A549 (cell line): ENCODE measurements at regions not wholly inside any gene's neighbourhood (a gene's known extent, or its start where the extent isn't known, plus 50 kb on each side); places are given as distances from the start of the nearest gene placed in this dataset.

Experiments
- ATAC-seq, 2 experiments: fragments of 200-7000 bp in 1 of 2; fragments of >200 bp in 1 of 2; cut with Nextera tagmentation in 1 of 2; cut with Tn5 transposase in 1 of 2; 3 replicates each; pipeline versions ENCODE4 v1.8.0 to v1.9.1; 2018 to 2020; ENCODE audit warnings: mild to moderate bottlenecking in 1 of 2, moderate library complexity in 1 of 2
- CTCF ChIA-PET: fragments of 300-600 bp; sonication (Branson Sonifier 250); formaldehyde crosslinking; extraction: SDS; loops from one replicate; lab custom pipeline; 2021; ENCODE audit warnings: antibody characterized with exemption, inconsistent platforms; lab: Yijun Ruan, JAX
- POLR2A ChIA-PET: fragments of 350-600 bp; formaldehyde crosslinking; extraction: SDS; loops from one replicate; lab custom pipeline; 2021; ENCODE audit warnings: antibody characterized with exemption, inconsistent platforms; lab: Yijun Ruan, JAX
- DNase-seq, 2 experiments: peaks; one replicate each; pipeline versions ENCODE4 v3.0.0 to v3.0.0-alpha.2; 2011 to 2016; ENCODE audit warnings: low read depth in 1 of 2, low spot score in 1 of 2
- FAIRE-seq: peaks from 2 replicates; lab custom pipeline; 2011; peaks lifted over from hg19 to GRCh38; lab: Jason Lieb, UNC
- H3K27ac ChIP-seq, 2 experiments: fragments of >200 bp; sonication (Bioruptor Twin); formaldehyde crosslinking; 3 replicates each; pipeline ENCODE4 v1.5.1; 2016 to 2017
- H3K4me1 ChIP-seq: fragments of >200 bp; sonication (Bioruptor Twin); formaldehyde crosslinking; 3 replicates; pipeline ENCODE4 v1.6.1; 2016
- H3K4me2 ChIP-seq: fragments of >200 bp; sonication (Bioruptor Twin); formaldehyde crosslinking; 3 replicates; pipeline ENCODE4 v1.6.1; 2016
- H3K4me3 ChIP-seq: fragments of >200 bp; sonication (Bioruptor Twin); formaldehyde crosslinking; 3 replicates; pipeline ENCODE4 v1.5.1; 2016
- H3K9me3 ChIP-seq: fragments of >200 bp; sonication (Bioruptor Twin); formaldehyde crosslinking; 3 replicates; pipeline ENCODE4 v1.6.1; 2016
- ATOH8 ChIP-seq: fragments of 250-450 bp; sonication (Bioruptor Pico); IDR thresholded peaks from 2 replicates; pipeline ENCODE4 v1.5.0; 2020; ENCODE audit warnings: low read depth, mild to moderate bottlenecking, moderate library complexity
- BHLHE40 ChIP-seq: IDR thresholded peaks from 2 replicates; pipeline ENCODE4 v1.6.1; 2012; ENCODE audit warnings: low read depth, low read length, inconsistent platforms
- CBX2 ChIP-seq: fragments of 200-600 bp; sonication (generic); IDR thresholded peaks from 2 replicates; pipeline ENCODE4 v1.6.1; 2016; ENCODE audit warnings: low read depth, mild to moderate bottlenecking, borderline replicate concordance
- CHD2 ChIP-seq: fragments of 150-350 bp; IDR thresholded peaks from 2 replicates; pipeline ENCODE4 v1.6.1; 2014; ENCODE audit warnings: low read length; ENCODE audit not compliant: partially characterized antibody
- CTCF ChIP-seq: fragments of >200 bp; sonication (Bioruptor Twin); formaldehyde crosslinking; IDR thresholded peaks from 3 replicates; pipeline ENCODE4 v1.5.1; 2016
- EHF ChIP-seq: fragments of 250-450 bp; sonication (Bioruptor Pico); IDR thresholded peaks from 2 replicates; pipeline ENCODE4 v1.5.0; 2020; ENCODE audit warnings: mild to moderate bottlenecking
- HDAC2 ChIP-seq: fragments of 200-600 bp; sonication (generic); IDR thresholded peaks from 2 replicates; pipeline ENCODE4 v1.6.1; 2016
- HEYL ChIP-seq: fragments of 250-450 bp; sonication (Bioruptor Pico); IDR thresholded peaks from 2 replicates; pipeline ENCODE4 v1.8.0; 2021; ENCODE audit warnings: mild to moderate bottlenecking, moderate library complexity
- HOXA7 ChIP-seq: fragments of 250-450 bp; sonication (Bioruptor Pico); IDR thresholded peaks from 2 replicates; pipeline ENCODE4 v1.5.0; 2020; ENCODE audit warnings: mild to moderate bottlenecking, moderate library complexity
- HOXB13 ChIP-seq: fragments of 250-450 bp; sonication (Bioruptor Pico); IDR thresholded peaks from 2 replicates; pipeline ENCODE4 v1.5.0; 2020; ENCODE audit warnings: low read depth, mild to moderate bottlenecking, moderate library complexity
- HOXB5 ChIP-seq: fragments of 250-450 bp; sonication (Bioruptor Pico); IDR thresholded peaks from 2 replicates; pipeline ENCODE4 v1.5.0; 2020; ENCODE audit warnings: mild to moderate bottlenecking, moderate library complexity
- JUNB ChIP-seq: fragments of >200 bp; sonication (Bioruptor Twin); formaldehyde crosslinking; IDR thresholded peaks from 2 replicates; pipeline ENCODE4 v1.6.1; 2016
- KDM1A ChIP-seq: fragments of 200-600 bp; sonication (generic); IDR thresholded peaks from 2 replicates; pipeline ENCODE4 v1.6.1; 2016; ENCODE audit warnings: low read depth, mild to moderate bottlenecking
- MAFK ChIP-seq: fragments of 450-650 bp; IDR thresholded peaks from 2 replicates; pipeline ENCODE4 v1.6.1; 2014; ENCODE audit not compliant: partially characterized antibody
- MAX ChIP-seq: IDR thresholded peaks from 2 replicates; pipeline ENCODE4 v1.6.1; 2012
- NFE2L2 ChIP-seq: fragments of 150-350 bp; conservative IDR thresholded peaks from 2 replicates; pipeline ENCODE4 v1.6.1; 2014; ENCODE audit warnings: low read length
- NPAS2 ChIP-seq: fragments of 250-450 bp; sonication (Bioruptor Pico); IDR thresholded peaks from 2 replicates; pipeline ENCODE4 v1.8.0; 2022; ENCODE audit warnings: mild to moderate bottlenecking, moderate library complexity, borderline replicate concordance
- PBX3 ChIP-seq: IDR thresholded peaks from 2 replicates; pipeline ENCODE4 v1.6.1; 2012
- POLR2AphosphoS2 ChIP-seq: conservative IDR thresholded peaks from 2 replicates; pipeline ENCODE4 v1.6.1; 2012; ENCODE audit warnings: low read length, improper control_type of control experiment, inconsistent platforms
- RARB ChIP-seq: fragments of 250-450 bp; sonication (Bioruptor Pico); IDR thresholded peaks from 2 replicates; pipeline ENCODE4 v1.8.0; 2021; ENCODE audit warnings: mild to moderate bottlenecking, moderate library complexity
- RCOR1 ChIP-seq: fragments of 150-350 bp; IDR thresholded peaks from 2 replicates; pipeline ENCODE4 v1.6.1; 2014; ENCODE audit warnings: antibody characterized with exemption, low read length, low read depth
- SMC3 ChIP-seq: fragments of >200 bp; sonication (Bioruptor Twin); formaldehyde crosslinking; IDR thresholded peaks from 3 replicates; pipeline ENCODE4 v1.6.1; 2018; ENCODE audit warnings: inconsistent platforms
- SREBF2 ChIP-seq: fragments of 450-650 bp; IDR thresholded peaks from 2 replicates; pipeline ENCODE4 v1.6.1; 2014; ENCODE audit warnings: mild to moderate bottlenecking, moderate library complexity
- TFCP2L1 ChIP-seq: fragments of 250-450 bp; sonication (Bioruptor Pico); IDR thresholded peaks from 2 replicates; pipeline ENCODE4 v1.5.0; 2021; ENCODE audit warnings: mild to moderate bottlenecking
- USF2 ChIP-seq: fragments of 450-650 bp; IDR thresholded peaks from 2 replicates; pipeline ENCODE4 v1.6.1; 2014; ENCODE audit warnings: antibody characterized with exemption
- ZC3H11A ChIP-seq: fragments of 450-650 bp; IDR thresholded peaks from 2 replicates; pipeline ENCODE4 v1.6.1; 2014; ENCODE audit warnings: antibody characterized with exemption, mild to moderate bottlenecking
- ZFP36 ChIP-seq: fragments of 450-650 bp; IDR thresholded peaks from 2 replicates; pipeline ENCODE4 v1.6.1; 2014; ENCODE audit warnings: borderline replicate concordance; ENCODE audit not compliant: partially characterized antibody
- WGBS: methylation state at CpG from one replicate; pipeline ENCODE4 v1.1.6; 2017; ENCODE audit errors: missing lambda C conversion rate; 5-methylcytosine and 5-hydroxymethylcytosine counted together

GRCh38 chr6:170098428-170099170 lies 192.3 kb downstream of the DLL1 start:
- TF ChIP-seq NFE2L2 = no peak
- no peak for TF ChIP-seq HDAC2
- no peak for TF ChIP-seq BHLHE40
- TF ChIP-seq USF2 = no peak
- no peak for TF ChIP-seq CHD2
- no peak for TF ChIP-seq CBX2
- no peak for TF ChIP-seq MAX
- no peak for TF ChIP-seq ATOH8
- TF ChIP-seq ZFP36 = no peak
- no peak for TF ChIP-seq RCOR1
- TF ChIP-seq HOXB5 = no peak
- no peak for TF ChIP-seq ZC3H11A
- TF ChIP-seq CTCF = no peak
- no peak for TF ChIP-seq RARB (CRISPR knock-in tag)
- 61% methylated on average over 13 of the region's 37 CpGs for WGBS
- H3K27ac ChIP-seq = no peak overlapping the region
- no peaks in the 10 kb centered on the region for H3K9me3 ChIP-seq
- no peak for FAIRE-seq
- H3K4me3 ChIP-seq = no peak overlapping the region
- ChIA-PET POLR2A (no interaction called here), CTCF (no interaction called here)
- no peaks in the 10 kb centered on the region for H3K4me1 ChIP-seq
- DNase-seq = no peak
- ATAC-seq = no peak
- H3K4me2 ChIP-seq = no peak overlapping the region

GRCh38 chr6:170097505-170098427 lies 193.1 kb downstream of the DLL1 start:
- 64% methylated on average over 8 of the region's 22 CpGs for WGBS
- Histone ChIP-seq H3K4me3 (no peak overlapping the region), H3K9me3 (no peaks in the 10 kb centered on the region), H3K4me1 (no peaks in the 10 kb centered on the region), H3K27ac (no peak overlapping the region), H3K4me2 (no peak overlapping the region)
- ATAC-seq (no peak), FAIRE-seq (no peak), DNase-seq (no peak)
- TF ChIP-seq EHF (CRISPR knock-in tag) (no peak), RARB (CRISPR knock-in tag) (no peak), CTCF (no peak), BHLHE40 (no peak), HEYL (CRISPR knock-in tag) (no peak), MAFK (no peak), CBX2 (no peak), HOXA7 (no peak), PBX3 (no peak), KDM1A (no peak), HOXB13 (CRISPR knock-in tag) (no peak), JUNB (no peak), POLR2AphosphoS2 (no peak), HDAC2 (no peak), SMC3 (no peak), SREBF2 (no peak), NPAS2 (CRISPR knock-in tag) (no peak), NFE2L2 (no peak), TFCP2L1 (CRISPR knock-in tag) (no peak)
- ChIA-PET CTCF (no interaction called here), POLR2A (no interaction called here)
